Frontal cortex (tissue), 1 donor: ENCODE measurements at regions not wholly inside any gene's neighbourhood (a gene's known extent, or its start where the extent isn't known, plus 50 kb on each side); places are given as distances from the start of the nearest gene placed in this dataset. TPM values are rescaled to one million over a fixed set of nuclear protein-coding genes. Genes with fewer than 3 reads are reported as not detected.
A peak's percentile ranks its signal among the peaks of the same experiment; 100 is the strongest.

ENCODE experiments used
- small RNA-seq: library from RNA; depleted of rRNA; stranded (forward); fragments of <200 nt; gene quantifications from one replicate; pipeline ENCODE3, GENCODE V24; 2014

Small RNA genes in the stretch of these regions (small RNA-seq; reads per million reads assigned to genes)
- 1.8 reads per million, percentile 80 among the genes with 10 or more reads in this experiment for gene MIR3919
- not detected for gene RNU2-31P
